H1 (cell line): ENCODE measurements at regions not wholly inside any gene's neighbourhood (a gene's known extent, or its start where the extent isn't known, plus 50 kb on each side); places are given as distances from the start of the nearest gene placed in this dataset.

Experiments used
- ASH2L ChIP-seq: fragments of 200-600, 300-600 bp; sonication (generic); IDR thresholded peaks from one replicate; pipeline ENCODE4 v1.7.1; 2017; ENCODE audit warnings: low read length
- JUN ChIP-seq: IDR thresholded peaks from 2 replicates; pipeline ENCODE4 v1.6.1; 2011; ENCODE audit warnings: low read depth, mild to moderate bottlenecking, improper control_type of control experiment, low read length
- SRF ChIP-seq: IDR thresholded peaks from 2 replicates; pipeline ENCODE4 v1.6.1; 2011; ENCODE audit warnings: mild to moderate bottlenecking, low read depth, low read length, moderate library complexity
- TAF7 ChIP-seq: optimal IDR thresholded peaks from 2 replicates; pipeline ENCODE3; 2011; ENCODE audit warnings: low read depth, mild to moderate bottlenecking, inconsistent platforms, low read length, moderate library complexity, borderline replicate concordance
- TBP ChIP-seq: IDR thresholded peaks from 2 replicates; pipeline ENCODE4 v1.6.1; 2011; ENCODE audit warnings: low read depth, low read length, improper control_type of control experiment
- TF ChIP-seq, protein P1 (sequence below): IDR thresholded peaks from 2 replicates; pipeline ENCODE4 v1.6.1; 2012; ENCODE audit warnings: inconsistent platforms
- TF ChIP-seq, protein P2 (sequence below): fragments of 300-600 bp; sonication (generic); IDR thresholded peaks from 2 replicates; pipeline ENCODE4 v1.7.1; 2012; ENCODE audit warnings: low read length, moderate library complexity, mild to moderate bottlenecking, inconsistent platforms; ENCODE audit not compliant: insufficient replicate concordance

DNA sequence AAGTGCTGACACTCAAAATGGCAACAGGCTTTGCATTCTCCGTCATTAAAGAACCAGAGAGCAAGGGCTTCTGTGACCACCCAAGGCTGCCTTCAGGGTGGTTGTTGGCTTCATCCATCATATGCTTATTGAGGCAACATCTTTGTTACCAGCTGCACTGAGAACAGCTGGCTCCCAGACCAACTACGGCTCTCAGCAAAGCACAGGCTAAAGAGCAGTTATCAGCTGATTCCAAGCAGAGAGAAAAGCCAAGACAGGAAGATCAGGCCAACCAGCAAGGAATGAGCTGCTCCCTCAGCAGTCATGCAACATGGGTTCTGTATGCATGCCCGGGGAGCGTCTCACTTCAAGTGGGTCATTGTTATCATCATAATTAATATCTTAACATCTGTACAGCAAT lies 358.9 kb downstream of the ACTL7B start (continued):
- TF ChIP-seq, protein P1, sequence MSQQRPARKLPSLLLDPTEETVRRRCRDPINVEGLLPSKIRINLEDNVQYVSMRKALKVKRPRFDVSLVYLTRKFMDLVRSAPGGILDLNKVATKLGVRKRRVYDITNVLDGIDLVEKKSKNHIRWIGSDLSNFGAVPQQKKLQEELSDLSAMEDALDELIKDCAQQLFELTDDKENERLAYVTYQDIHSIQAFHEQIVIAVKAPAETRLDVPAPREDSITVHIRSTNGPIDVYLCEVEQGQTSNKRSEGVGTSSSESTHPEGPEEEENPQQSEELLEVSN = no peak
- no peak for TF ChIP-seq JUN
- no peak for TF ChIP-seq ASH2L
- TF ChIP-seq TBP = no peak
- TF ChIP-seq, protein P2, sequence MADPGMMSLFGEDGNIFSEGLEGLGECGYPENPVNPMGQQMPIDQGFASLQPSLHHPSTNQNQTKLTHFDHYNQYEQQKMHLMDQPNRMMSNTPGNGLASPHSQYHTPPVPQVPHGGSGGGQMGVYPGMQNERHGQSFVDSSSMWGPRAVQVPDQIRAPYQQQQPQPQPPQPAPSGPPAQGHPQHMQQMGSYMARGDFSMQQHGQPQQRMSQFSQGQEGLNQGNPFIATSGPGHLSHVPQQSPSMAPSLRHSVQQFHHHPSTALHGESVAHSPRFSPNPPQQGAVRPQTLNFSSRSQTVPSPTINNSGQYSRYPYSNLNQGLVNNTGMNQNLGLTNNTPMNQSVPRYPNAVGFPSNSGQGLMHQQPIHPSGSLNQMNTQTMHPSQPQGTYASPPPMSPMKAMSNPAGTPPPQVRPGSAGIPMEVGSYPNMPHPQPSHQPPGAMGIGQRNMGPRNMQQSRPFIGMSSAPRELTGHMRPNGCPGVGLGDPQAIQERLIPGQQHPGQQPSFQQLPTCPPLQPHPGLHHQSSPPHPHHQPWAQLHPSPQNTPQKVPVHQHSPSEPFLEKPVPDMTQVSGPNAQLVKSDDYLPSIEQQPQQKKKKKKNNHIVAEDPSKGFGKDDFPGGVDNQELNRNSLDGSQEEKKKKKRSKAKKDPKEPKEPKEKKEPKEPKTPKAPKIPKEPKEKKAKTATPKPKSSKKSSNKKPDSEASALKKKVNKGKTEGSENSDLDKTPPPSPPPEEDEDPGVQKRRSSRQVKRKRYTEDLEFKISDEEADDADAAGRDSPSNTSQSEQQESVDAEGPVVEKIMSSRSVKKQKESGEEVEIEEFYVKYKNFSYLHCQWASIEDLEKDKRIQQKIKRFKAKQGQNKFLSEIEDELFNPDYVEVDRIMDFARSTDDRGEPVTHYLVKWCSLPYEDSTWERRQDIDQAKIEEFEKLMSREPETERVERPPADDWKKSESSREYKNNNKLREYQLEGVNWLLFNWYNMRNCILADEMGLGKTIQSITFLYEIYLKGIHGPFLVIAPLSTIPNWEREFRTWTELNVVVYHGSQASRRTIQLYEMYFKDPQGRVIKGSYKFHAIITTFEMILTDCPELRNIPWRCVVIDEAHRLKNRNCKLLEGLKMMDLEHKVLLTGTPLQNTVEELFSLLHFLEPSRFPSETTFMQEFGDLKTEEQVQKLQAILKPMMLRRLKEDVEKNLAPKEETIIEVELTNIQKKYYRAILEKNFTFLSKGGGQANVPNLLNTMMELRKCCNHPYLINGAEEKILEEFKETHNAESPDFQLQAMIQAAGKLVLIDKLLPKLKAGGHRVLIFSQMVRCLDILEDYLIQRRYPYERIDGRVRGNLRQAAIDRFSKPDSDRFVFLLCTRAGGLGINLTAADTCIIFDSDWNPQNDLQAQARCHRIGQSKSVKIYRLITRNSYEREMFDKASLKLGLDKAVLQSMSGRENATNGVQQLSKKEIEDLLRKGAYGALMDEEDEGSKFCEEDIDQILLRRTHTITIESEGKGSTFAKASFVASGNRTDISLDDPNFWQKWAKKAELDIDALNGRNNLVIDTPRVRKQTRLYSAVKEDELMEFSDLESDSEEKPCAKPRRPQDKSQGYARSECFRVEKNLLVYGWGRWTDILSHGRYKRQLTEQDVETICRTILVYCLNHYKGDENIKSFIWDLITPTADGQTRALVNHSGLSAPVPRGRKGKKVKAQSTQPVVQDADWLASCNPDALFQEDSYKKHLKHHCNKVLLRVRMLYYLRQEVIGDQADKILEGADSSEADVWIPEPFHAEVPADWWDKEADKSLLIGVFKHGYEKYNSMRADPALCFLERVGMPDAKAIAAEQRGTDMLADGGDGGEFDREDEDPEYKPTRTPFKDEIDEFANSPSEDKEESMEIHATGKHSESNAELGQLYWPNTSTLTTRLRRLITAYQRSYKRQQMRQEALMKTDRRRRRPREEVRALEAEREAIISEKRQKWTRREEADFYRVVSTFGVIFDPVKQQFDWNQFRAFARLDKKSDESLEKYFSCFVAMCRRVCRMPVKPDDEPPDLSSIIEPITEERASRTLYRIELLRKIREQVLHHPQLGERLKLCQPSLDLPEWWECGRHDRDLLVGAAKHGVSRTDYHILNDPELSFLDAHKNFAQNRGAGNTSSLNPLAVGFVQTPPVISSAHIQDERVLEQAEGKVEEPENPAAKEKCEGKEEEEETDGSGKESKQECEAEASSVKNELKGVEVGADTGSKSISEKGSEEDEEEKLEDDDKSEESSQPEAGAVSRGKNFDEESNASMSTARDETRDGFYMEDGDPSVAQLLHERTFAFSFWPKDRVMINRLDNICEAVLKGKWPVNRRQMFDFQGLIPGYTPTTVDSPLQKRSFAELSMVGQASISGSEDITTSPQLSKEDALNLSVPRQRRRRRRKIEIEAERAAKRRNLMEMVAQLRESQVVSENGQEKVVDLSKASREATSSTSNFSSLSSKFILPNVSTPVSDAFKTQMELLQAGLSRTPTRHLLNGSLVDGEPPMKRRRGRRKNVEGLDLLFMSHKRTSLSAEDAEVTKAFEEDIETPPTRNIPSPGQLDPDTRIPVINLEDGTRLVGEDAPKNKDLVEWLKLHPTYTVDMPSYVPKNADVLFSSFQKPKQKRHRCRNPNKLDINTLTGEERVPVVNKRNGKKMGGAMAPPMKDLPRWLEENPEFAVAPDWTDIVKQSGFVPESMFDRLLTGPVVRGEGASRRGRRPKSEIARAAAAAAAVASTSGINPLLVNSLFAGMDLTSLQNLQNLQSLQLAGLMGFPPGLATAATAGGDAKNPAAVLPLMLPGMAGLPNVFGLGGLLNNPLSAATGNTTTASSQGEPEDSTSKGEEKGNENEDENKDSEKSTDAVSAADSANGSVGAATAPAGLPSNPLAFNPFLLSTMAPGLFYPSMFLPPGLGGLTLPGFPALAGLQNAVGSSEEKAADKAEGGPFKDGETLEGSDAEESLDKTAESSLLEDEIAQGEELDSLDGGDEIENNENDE = no peak
- TF ChIP-seq SRF = no peak
- no peak for TF ChIP-seq TAF7
